CD4-positive, alpha-beta T cell treated with Interleukin-21 for 1 hour (primary cell): ENCODE measurements at regions not wholly inside any gene's neighbourhood (a gene's known extent, or its start where the extent isn't known, plus 50 kb on each side); places are given as distances from the start of the nearest gene placed in this dataset.

Experiments
- DNase-seq: peaks from one replicate; pipeline ENCODE4 v3.0.0-alpha.2; 2020

- DNase-seq = no peak
Observed at GRCh38 chrX:69303231-69303630, 138.0 kb upstream of the PJA1 start.

GRCh38 chrX:69299951-69300714 is 134.9 kb upstream of the PJA1 start:
- no peak for DNase-seq

- DNase-seq = no peak
Observed at GRCh38 chrX:69299285-69299684, 134.0 kb upstream of the PJA1 start.

GRCh38 chrX:69298466-69299140 is 133.3 kb upstream of the PJA1 start:
- DNase-seq = no peak

- DNase-seq = no peak
Observed at GRCh38 chrX:69297506-69297905, 132.3 kb upstream of the PJA1 start.

GRCh38 chrX:69293776-69294601 is 128.7 kb upstream of the PJA1 start:
- no peak for DNase-seq

GRCh38 chrX:69291116-69291515 is 125.9 kb upstream of the PJA1 start:
- DNase-seq = no peak

- DNase-seq = no peak
Observed at GRCh38 chrX:69290292-69290691, 125.0 kb upstream of the PJA1 start.

- no peak for DNase-seq
Observed at GRCh38 chrX:69289793-69290123, 124.5 kb upstream of the PJA1 start.

GRCh38 chrX:69289046-69289792 is 124.0 kb upstream of the PJA1 start:
- DNase-seq = no peak

GRCh38 chrX:69287095-69287494 is 121.8 kb upstream of the PJA1 start:
- no peak for DNase-seq

- DNase-seq = no peak
Observed at GRCh38 chrX:69286565-69286906, 121.3 kb upstream of the PJA1 start.

- DNase-seq = peak; percentile 45
Observed at GRCh38 chrX:69285881-69286564, 120.8 kb upstream of the PJA1 start.

- no peak for DNase-seq
Observed at GRCh38 chrX:69285401-69285877, 120.2 kb upstream of the PJA1 start.

GRCh38 chrX:69284491-69284890 is 119.2 kb upstream of the PJA1 start:
- DNase-seq = no peak

GRCh38 chrX:69282893-69283690 is 117.8 kb upstream of the PJA1 start:
- no peak for DNase-seq

- DNase-seq = no peak
Observed at GRCh38 chrX:69280933-69281332, 115.7 kb upstream of the PJA1 start.

- no peak for DNase-seq
Observed at GRCh38 chrX:69279234-69279633, 114.0 kb upstream of the PJA1 start.

GRCh38 chrX:69278031-69278687 is 112.9 kb upstream of the PJA1 start:
- no peak for DNase-seq

GRCh38 chrX:69277369-69277990 is 112.2 kb upstream of the PJA1 start:
- no peak for DNase-seq

- no peak for DNase-seq
Observed at GRCh38 chrX:69268611-69269010, 103.4 kb upstream of the PJA1 start.
